ENCODE measurements at regions not wholly inside any gene's neighbourhood (a gene's known extent, or its start where the extent isn't known, plus 50 kb on each side); places are given as distances from the start of the nearest gene placed in this dataset.
A peak's percentile ranks its signal among the peaks of the same experiment; 100 is the strongest.
"Not testable (repeated sequence)": the region's sequence is repeated elsewhere in the genome, so short reads cannot be mapped to it uniquely, and the experiment has no call there.

DNA sequence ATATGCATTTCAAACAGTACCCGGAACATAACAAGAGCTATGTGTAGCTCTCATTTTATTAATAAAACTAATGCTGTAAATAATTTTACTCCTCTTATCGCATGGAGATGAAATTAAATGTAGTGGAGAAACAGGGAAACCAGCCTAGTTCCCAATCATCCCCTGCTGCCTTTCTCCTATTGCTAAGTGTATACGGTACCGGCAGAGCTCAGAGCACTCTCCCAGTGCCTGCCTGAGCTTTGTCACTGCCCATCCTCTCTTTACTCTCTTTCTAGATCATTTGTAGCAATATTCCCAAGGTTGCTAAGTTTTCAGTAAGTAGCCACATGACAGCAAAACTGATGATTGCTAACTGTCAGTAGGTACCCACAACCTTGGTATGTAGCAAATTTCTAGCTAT, 85.5 kb upstream of the ZSWIM2 start:
- no peak for DNase-seq (ENCODE audit: low read depth)

DNA sequence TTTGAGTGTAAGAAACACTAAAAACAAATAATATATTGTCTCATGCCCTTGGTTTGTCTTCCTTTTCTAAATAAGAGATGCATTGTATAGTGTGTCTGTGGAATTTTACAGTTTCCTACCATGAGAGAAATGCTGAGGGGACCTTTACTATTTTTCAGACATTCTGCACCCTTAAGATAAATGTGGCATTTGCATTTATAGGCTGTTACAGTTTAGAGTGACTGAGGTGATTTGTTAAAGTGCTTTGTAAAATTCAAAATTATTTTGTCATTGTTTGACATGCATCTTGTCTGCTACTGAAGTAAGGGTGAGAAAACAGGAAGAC, 78.9 kb upstream of the ZSWIM2 start:
- no peak for DNase-seq (ENCODE audit: low read depth)

DNA sequence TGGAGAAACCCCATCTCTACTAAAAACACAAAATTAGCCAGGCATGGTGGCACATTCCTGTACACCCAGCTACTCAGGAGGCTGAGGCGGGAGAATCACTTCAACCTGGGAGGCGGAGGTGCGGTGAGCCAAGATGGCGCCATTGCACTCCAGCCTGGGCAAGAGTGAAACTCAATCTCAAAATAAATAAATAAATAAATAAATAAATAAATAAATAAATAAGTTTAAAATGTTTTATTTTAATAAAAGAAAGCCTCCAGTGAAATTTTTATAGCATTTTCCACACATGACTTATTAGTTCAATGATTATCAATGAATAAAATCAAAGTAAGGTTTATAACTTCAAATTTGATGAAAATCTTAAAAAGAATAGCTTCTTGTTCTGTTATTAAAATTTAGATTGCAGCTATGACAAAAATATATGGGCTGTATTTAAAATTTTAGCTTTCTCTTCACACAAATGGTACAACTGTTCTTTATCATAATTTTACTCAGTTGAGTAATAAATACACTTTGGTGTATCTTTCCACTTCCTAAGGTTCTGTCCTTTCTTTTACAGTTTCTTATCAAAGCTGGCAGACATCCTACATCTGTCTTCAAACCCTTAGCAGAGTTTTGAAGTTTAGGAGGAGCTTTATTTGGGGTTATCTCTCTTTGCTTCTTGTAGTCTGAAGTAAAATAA, 78.4 kb upstream of the ZSWIM2 start:
- DNase-seq (ENCODE audit: low read depth) = no peak

DNA sequence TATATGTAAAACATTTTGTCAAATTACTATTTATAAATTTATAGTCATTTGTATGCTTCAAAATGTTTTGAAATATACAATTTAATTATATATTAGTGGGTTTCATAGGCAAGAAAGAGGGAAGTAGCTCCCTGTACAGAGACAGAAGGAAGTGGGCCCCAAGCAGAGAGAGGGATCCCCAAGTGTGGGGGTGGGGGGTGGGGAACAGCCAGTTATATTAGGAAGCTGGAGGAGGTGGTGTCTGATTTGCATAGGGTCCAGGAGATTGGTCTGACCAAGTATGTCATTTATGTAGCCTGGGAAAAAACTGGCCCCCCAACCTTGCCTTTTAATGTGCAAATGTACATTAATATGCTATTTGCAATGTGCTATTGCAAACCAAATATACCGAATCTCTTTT, 76.5 kb upstream of the ZSWIM2 start:
- no peak for DNase-seq (ENCODE audit: low read depth)

DNA sequence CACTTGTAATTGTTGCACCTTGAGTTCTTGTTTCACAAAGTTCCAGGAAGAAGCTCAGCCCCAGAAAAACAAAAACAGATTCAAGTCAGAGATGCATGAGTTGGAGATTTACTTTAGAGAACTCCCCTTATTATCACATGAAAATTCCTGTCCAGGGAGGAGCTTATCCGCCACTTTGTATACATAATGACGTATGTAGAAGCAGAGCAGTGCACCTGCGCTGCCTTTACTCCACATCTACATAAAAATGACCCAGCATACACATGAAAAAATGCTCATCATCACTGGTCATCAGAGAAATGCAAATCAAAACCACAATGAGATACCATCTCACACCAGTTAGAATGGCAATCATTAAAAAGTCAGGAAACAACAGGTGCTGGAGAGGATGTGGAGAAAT, 73.3 kb upstream of the ZSWIM2 start:
- not testable (repeated sequence) for DNase-seq (ENCODE audit: low read depth)

DNA sequence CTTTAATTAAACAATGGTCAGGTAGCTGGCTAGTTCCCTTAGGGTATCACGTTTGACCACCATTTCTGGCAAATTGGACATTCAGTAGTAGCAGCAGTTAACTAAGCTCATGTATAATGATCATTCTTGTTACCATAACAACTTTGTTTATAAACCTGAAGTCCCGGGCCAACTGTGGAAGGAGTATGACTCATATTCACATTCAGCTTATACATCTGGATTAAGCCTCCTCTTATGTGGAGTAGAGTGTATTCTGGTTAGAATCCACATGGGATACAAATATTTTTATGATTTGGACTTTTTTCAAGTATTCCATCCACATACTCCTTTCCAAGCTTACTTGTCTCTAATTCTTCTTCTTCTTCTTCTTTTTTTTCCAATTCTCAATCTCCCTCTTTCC, 70.3 kb upstream of the ZSWIM2 start:
- DNase-seq (ENCODE audit: low read depth) = peak; percentile 36

DNA sequence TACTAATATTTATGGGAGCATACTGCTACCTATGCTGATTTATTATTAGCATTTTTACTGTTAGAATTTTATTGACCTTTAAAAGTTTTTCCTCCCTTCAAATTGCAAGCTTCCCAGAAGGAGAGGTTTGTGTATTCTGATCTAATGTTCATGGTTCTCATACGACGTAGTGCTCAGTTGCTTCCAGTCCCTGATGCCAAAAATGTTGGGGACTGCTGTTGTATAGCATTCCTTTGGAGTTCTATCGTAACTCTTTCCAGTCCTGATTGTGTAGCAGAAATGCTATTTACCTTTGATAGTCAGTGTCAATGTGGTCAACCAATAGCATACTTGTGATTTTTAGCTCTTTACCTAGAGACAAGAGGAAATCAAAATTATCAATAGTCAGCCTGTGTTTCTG, 69.5 kb upstream of the ZSWIM2 start:
- DNase-seq (ENCODE audit: low read depth) = no peak

DNA sequence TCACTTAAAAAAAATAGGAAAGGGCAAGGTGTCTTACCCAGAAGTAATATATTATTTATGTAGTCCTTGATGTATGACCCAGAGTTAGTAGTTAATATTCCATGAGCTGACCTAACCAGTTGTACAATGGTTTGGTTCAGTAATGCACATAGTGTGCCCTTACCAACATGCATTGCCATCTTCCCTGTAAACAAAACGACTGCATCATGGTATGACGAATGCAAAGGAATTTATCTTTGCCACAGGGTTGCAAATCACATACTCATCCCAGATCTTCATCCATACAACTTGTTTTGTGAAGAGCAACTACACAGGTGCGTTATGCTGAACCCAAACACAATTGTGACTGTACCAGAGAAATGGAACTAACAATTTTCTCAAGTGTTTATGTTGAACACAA, 68.9 kb upstream of the ZSWIM2 start:
- DNase-seq (ENCODE audit: low read depth) = no peak

DNA sequence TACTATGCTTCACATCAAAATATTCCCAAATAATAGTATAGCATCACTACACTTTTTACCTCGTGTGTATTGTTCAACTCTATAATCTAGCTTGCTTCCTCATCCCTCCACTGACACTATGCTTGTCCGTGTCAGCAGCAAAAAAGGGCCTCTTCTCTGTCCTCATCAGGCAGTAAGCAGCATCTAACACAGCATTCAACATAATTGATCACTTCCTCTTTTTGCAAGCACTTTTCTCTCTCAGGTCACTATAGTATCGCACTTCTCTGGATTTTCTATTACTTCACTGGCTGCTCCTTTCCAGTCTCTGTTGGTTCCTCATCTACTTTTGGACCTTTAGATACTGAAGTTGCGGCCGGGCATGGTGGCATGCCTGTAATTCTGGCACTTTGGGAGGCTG, 64.9 kb upstream of the ZSWIM2 start:
- no peak for DNase-seq (ENCODE audit: low read depth)

DNA sequence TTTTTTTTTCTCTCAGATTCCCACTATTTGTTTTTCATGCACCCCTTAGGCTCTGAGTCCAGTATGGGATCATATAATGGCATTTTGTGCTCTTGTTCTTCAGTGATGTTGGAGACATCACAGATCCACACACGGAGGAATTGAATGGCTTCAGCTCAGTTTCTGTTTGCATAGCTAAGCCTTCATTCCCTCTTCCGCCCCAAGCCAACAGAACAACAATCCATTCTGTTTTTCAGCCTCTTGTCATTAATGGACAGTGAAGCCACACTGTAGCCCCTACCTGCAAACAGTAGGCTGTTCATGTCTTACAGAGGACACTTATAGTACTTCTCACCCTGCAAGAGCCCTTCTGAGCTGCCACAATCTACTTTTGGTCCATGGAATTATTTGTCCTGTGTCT, 64.0 kb upstream of the ZSWIM2 start:
- DNase-seq (ENCODE audit: low read depth) = no peak

DNA sequence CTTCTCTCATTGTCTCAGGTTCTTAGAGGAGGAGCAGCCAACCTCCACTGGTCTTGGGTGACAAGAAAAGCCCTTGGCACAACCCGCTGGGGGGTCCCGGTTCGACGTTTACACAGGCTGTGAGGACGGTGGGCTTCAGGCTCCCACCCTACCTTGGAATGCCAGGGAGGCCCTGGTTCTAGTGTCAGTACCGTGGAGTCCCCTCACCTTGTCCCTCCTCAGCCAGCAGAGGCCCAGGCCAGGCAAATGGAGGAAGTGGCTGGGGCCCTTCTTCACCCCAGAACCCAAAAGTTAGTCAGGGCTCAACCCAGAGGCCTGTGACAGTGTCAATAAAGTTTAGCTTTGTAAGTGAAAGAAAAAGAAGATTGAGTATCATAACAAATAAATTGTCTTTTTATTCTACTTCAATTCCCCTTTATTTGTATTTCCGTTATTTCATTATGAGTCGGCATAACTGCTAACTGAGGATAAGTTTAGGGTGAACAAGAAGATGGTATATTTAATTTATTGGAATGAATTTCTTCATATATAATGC, 62.6 kb upstream of the ZSWIM2 start:
- no peak for DNase-seq (ENCODE audit: low read depth)

DNA sequence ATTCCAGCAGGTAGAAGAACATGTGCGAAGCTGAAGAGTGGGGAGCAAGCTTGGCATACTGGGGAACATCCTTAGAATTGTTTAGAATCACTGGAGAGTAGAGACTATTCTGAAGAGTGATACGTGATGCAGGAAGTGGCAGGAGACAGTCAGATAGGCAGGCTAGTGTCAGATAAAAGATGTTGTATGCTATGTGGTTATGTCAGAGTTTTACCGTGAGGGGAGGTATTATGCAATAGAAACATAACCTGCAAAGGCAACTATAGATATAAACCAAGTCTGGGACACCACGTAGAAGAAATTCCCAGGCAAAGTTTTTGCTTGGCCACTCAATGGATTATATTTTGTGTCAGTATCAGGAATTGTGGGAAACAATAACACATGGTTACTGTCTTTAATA, 62.0 kb upstream of the ZSWIM2 start:
- no peak for DNase-seq (ENCODE audit: low read depth)

DNA sequence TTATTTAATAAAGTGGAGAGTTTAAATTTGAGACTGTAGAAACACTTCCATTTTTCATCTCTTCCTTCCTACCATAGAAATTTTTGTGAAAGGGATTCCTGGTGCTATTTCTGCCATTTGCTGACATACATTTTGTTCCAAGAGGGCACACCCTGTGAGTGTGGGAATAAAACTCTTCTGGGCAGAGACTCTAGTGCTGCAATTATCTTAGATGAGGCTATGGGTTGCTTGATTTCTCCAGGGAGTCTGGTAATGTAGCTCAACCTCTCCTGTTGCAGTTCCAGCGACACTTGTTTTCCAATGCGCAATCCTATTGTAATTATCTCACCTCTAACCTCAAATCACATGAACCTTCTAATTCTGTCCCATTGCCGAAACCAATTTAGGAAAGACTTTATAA, 60.1 kb upstream of the ZSWIM2 start:
- DNase-seq (ENCODE audit: low read depth) = no peak

DNA sequence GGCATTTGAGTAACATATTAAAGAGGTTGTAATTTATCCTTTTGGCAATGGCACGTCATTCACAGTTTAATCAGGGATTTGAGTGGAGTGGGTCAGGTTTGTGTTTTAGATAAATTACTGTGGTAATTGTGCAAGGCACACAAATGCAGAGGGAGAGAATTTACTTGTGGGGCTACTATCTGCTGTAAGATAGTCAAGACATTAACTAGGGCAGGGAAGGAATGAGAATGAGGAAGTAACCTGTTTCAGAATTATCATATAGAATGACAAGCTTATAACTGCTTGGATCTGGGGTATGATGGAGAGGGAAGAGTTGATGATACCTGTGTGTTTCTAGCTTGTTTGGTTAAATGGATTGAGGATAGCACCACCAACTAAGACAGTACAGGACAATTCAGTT, 58.9 kb upstream of the ZSWIM2 start:
- DNase-seq (ENCODE audit: low read depth) = no peak

DNA sequence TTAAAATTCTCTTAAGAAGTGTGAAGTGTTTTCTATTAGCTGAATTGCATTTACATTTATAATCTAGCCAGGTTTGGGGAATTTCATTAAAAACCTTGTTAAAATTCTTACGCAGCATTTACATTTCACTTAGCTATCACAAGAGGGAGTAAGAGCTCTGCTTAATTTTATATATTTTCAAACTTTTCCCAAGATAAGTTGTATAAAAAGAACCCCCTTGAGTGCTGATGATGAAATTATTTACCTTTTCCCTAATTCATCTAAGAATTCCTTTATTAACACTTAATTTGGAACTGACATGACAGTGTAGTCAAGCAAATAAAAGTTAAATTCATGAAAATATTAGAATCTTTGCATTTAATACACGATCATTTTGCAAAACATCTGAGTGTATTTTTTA, 54.2 kb upstream of the ZSWIM2 start:
- DNase-seq (ENCODE audit: low read depth) = no peak

All from Daoy (cell line).